HG03342 (cell line): ENCODE measurements at regions not wholly inside any gene's neighbourhood (a gene's known extent, or its start where the extent isn't known, plus 50 kb on each side); places are given as distances from the start of the nearest gene placed in this dataset.

ENCODE experiments used
- ATAC-seq: cut with Tn5 transposase; IDR thresholded peaks from one replicate; pipeline ENCODE4 v1.9.1; 2021; ENCODE audit warnings: mild to moderate bottlenecking, moderate library complexity; ENCODE audit not compliant: unreplicated experiment

GRCh38 chr11:28521075-28521474 is 412.9 kb downstream of the METTL15 start:
- ATAC-seq = no peak

GRCh38 chr11:28520291-28520690 is 412.1 kb downstream of the METTL15 start:
- ATAC-seq = no peak

GRCh38 chr11:28518825-28519224 is 410.6 kb downstream of the METTL15 start:
- ATAC-seq = no peak

GRCh38 chr11:28517621-28518020 is 409.4 kb downstream of the METTL15 start:
- no peak for ATAC-seq

- no peak for ATAC-seq
Measured at GRCh38 chr11:28514391-28514790, 406.2 kb downstream of the METTL15 start.

GRCh38 chr11:28512143-28512756 is 404.1 kb downstream of the METTL15 start:
- ATAC-seq = no peak

GRCh38 chr11:28505232-28505631 is 397.0 kb downstream of the METTL15 start:
- no peak for ATAC-seq

- no peak for ATAC-seq
Measured at GRCh38 chr11:28504555-28505110, 396.4 kb downstream of the METTL15 start.

- no peak for ATAC-seq
Measured at GRCh38 chr11:28495333-28495732, 387.1 kb downstream of the METTL15 start.

GRCh38 chr11:28491431-28491830 is 383.2 kb downstream of the METTL15 start:
- ATAC-seq = no peak

GRCh38 chr11:28490773-28491382 is 382.7 kb downstream of the METTL15 start:
- no peak for ATAC-seq

- ATAC-seq = no peak
Measured at GRCh38 chr11:28488336-28488735, 380.1 kb downstream of the METTL15 start.

- ATAC-seq = no peak
Measured at GRCh38 chr11:28483072-28483867, 375.1 kb downstream of the METTL15 start.

- ATAC-seq = no peak
Measured at GRCh38 chr11:28482666-28483065, 374.5 kb downstream of the METTL15 start.

GRCh38 chr11:28481616-28482480 is 373.7 kb downstream of the METTL15 start:
- no peak for ATAC-seq

GRCh38 chr11:28480406-28480805 is 372.2 kb downstream of the METTL15 start:
- no peak for ATAC-seq

GRCh38 chr11:28476864-28477263 is 368.7 kb downstream of the METTL15 start:
- ATAC-seq = no peak

- ATAC-seq = no peak
Measured at GRCh38 chr11:28476049-28476448, 367.9 kb downstream of the METTL15 start.

GRCh38 chr11:28472904-28473303 is 364.7 kb downstream of the METTL15 start:
- no peak for ATAC-seq

- no peak for ATAC-seq
Measured at GRCh38 chr11:28471537-28471936, 363.3 kb downstream of the METTL15 start.

GRCh38 chr11:28470180-28470579 is 362.0 kb downstream of the METTL15 start:
- no peak for ATAC-seq
